ENCODE measurements at regions not wholly inside any gene's neighbourhood (a gene's known extent, or its start where the extent isn't known, plus 50 kb on each side); places are given as distances from the start of the nearest gene placed in this dataset.

- H3K79me2 ChIP-seq (ENCODE audit: low read depth) = no peaks in the 10 kb centered on the region
- H3K4me1 Mint-ChIP-seq = peaks cover 24% of the 10 kb centered on the region
- H3K4me3 ChIP-seq = no peak overlapping the region
- H3K36me3 Mint-ChIP-seq = peaks cover 5% of the 10 kb centered on the region
- no peak overlapping the region for H3K9ac ChIP-seq
- TF ChIP-seq CTCF (IDR thresholded peaks at IDR 0.05) (no peak), EZH2phosphoT487 (IDR thresholded peaks at IDR 0.05) (no peak), EZH2 (IDR thresholded peaks at IDR 0.05) (no peak)
- H3K9me3 ChIP-seq (ENCODE audit: low read depth) = no peaks in the 10 kb centered on the region
- peaks cover 11% of the 10 kb centered on the region for H3K9me3 Mint-ChIP-seq
- no peaks in the 10 kb centered on the region for H4K20me1 ChIP-seq (ENCODE audit: low read depth)
- H3K36me3 ChIP-seq = no peaks in the 10 kb centered on the region
- no peak overlapping the region for H3K4me3 Mint-ChIP-seq
- H3K27ac Mint-ChIP-seq = peak overlapping the region; percentile 67
- H3K27me3 Mint-ChIP-seq (ENCODE audit: insufficient read depth, low read depth) = peaks cover 14% of the 10 kb centered on the region
- no peaks in the 10 kb centered on the region for H3K27me3 ChIP-seq
- H3K27ac ChIP-seq = no peak overlapping the region
- DNase-seq (ENCODE audit: low spot score) = no peak
- no peak overlapping the region for H3K4me2 ChIP-seq
- peaks cover 18% of the 10 kb centered on the region for H3F3A ChIP-seq (ENCODE audit: low read depth)
- H2AFZ ChIP-seq (replicated peaks) = peak overlapping the region; percentile 53
- H3K4me1 ChIP-seq = peaks cover 35% of the 10 kb centered on the region
These were observed 164.9 kb upstream of the SEMA6A start for GRCh38 chr5:116739571-116739970.

- Histone ChIP-seq H4K20me1 (ENCODE audit: low read depth) (no peaks in the 10 kb centered on the region), H3K4me2 (peak overlapping the region; percentile 42), H2AFZ (replicated peaks) (no peak overlapping the region), H3K36me3 (no peaks in the 10 kb centered on the region), H3K27me3 (no peaks in the 10 kb centered on the region), H3K4me1 (peaks cover 44% of the 10 kb centered on the region), H3K9me3 (ENCODE audit: low read depth) (no peaks in the 10 kb centered on the region), H3K4me3 (no peak overlapping the region), H3K9ac (no peak overlapping the region), H3F3A (ENCODE audit: low read depth) (peaks cover 18% of the 10 kb centered on the region), H3K79me2 (ENCODE audit: low read depth) (no peaks in the 10 kb centered on the region), H3K27ac (peak overlapping the region; percentile 38)
- Mint-ChIP-seq H3K4me3 (no peak overlapping the region), H3K4me1 (peaks cover 31% of the 10 kb centered on the region), H3K27me3 (ENCODE audit: insufficient read depth, low read depth) (peaks cover 16% of the 10 kb centered on the region), H3K9me3 (peaks cover 6% of the 10 kb centered on the region), H3K36me3 (no peaks in the 10 kb centered on the region), H3K27ac (peak overlapping the region; percentile 34)
- no peak for DNase-seq (ENCODE audit: low spot score)
- no peak for TF ChIP-seq CTCF (IDR thresholded peaks at IDR 0.05)
- TF ChIP-seq EZH2phosphoT487 (IDR thresholded peaks at IDR 0.05) = no peak
- no peak for TF ChIP-seq EZH2 (IDR thresholded peaks at IDR 0.05)
These were observed 164.1 kb upstream of the SEMA6A start for GRCh38 chr5:116738615-116739261.

GRCh38 chr5:116738239-116738614 is 163.6 kb upstream of the SEMA6A start:
- Histone ChIP-seq H3K27me3 (no peaks in the 10 kb centered on the region), H2AFZ (replicated peaks) (peak overlapping the region; percentile 3), H3K4me2 (peak overlapping the region; percentile 42), H4K20me1 (ENCODE audit: low read depth) (no peaks in the 10 kb centered on the region), H3K36me3 (no peaks in the 10 kb centered on the region), H3K9me3 (ENCODE audit: low read depth) (no peaks in the 10 kb centered on the region), H3K9ac (no peak overlapping the region), H3K79me2 (ENCODE audit: low read depth) (no peaks in the 10 kb centered on the region), H3F3A (ENCODE audit: low read depth) (peaks cover 18% of the 10 kb centered on the region), H3K27ac (peak overlapping the region; percentile 38), H3K4me3 (no peak overlapping the region), H3K4me1 (peaks cover 47% of the 10 kb centered on the region)
- H3K27me3 Mint-ChIP-seq (ENCODE audit: insufficient read depth, low read depth) = peaks cover 16% of the 10 kb centered on the region
- H3K4me1 Mint-ChIP-seq = peaks cover 33% of the 10 kb centered on the region
- TF ChIP-seq EZH2 (IDR thresholded peaks at IDR 0.05) = no peak
- no peak for TF ChIP-seq EZH2phosphoT487 (IDR thresholded peaks at IDR 0.05)
- TF ChIP-seq CTCF (IDR thresholded peaks at IDR 0.05) = no peak
- peaks cover 6% of the 10 kb centered on the region for H3K9me3 Mint-ChIP-seq
- no peak overlapping the region for H3K4me3 Mint-ChIP-seq
- H3K27ac Mint-ChIP-seq = no peak overlapping the region
- H3K36me3 Mint-ChIP-seq = no peaks in the 10 kb centered on the region
- peak; percentile 63 for DNase-seq (ENCODE audit: low spot score)

Measured in neural progenitor cell (in vitro differentiated cells).